ENCODE measurements at regions not wholly inside any gene's neighbourhood (a gene's known extent, or its start where the extent isn't known, plus 50 kb on each side); places are given as distances from the start of the nearest gene placed in this dataset.
"Not testable (repeated sequence)": the region's sequence is repeated elsewhere in the genome, so short reads cannot be mapped to it uniquely, and the experiment has no call there.

DNA sequence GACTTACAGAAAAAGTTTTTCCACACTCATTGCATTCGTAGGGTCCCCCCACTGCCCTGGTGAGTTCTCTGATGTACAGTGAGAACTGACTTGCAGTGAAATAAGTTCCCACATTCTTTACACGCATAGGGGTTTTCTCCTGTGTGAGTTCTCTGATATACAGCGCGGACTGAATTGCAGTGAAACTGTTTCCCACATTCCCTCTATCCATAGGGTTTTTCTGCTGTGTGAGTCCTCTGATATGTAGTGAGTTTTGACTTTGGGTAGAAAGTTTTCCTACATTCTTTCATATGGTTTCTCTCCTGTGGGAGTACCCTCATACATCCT is 147.0 kb downstream of the GLRX3 start:
- TF ChIP-seq, protein P1, sequence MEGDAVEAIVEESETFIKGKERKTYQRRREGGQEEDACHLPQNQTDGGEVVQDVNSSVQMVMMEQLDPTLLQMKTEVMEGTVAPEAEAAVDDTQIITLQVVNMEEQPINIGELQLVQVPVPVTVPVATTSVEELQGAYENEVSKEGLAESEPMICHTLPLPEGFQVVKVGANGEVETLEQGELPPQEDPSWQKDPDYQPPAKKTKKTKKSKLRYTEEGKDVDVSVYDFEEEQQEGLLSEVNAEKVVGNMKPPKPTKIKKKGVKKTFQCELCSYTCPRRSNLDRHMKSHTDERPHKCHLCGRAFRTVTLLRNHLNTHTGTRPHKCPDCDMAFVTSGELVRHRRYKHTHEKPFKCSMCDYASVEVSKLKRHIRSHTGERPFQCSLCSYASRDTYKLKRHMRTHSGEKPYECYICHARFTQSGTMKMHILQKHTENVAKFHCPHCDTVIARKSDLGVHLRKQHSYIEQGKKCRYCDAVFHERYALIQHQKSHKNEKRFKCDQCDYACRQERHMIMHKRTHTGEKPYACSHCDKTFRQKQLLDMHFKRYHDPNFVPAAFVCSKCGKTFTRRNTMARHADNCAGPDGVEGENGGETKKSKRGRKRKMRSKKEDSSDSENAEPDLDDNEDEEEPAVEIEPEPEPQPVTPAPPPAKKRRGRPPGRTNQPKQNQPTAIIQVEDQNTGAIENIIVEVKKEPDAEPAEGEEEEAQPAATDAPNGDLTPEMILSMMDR (IDR thresholded peaks at IDR 0.05), result no peak
- DNase-seq (ENCODE audit: low spot score) (no peak), ATAC-seq (ENCODE audit: low FRiP score) (no peak)

DNA sequence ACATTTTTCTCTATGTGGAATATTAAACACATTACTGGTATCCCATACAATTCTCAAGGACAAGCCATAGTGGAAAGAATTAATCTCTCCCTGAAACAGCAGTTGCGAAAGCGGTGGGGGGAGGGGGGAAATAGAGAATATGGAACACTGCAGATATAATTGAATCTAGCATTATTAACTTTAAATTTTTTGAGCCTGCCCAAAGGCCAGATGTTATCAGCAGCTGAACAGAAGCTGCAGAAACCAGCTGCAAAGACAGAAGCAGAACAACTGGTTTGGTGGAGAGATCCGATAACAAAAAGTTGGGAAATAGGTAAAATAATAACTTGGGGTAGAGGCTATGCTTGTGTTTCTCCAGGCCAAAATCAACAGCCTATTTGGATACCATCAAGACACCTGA is 159.6 kb downstream of the GLRX3 start:
- DNase-seq (ENCODE audit: low spot score); ATAC-seq (ENCODE audit: low FRiP score): not testable (repeated sequence)

DNA sequence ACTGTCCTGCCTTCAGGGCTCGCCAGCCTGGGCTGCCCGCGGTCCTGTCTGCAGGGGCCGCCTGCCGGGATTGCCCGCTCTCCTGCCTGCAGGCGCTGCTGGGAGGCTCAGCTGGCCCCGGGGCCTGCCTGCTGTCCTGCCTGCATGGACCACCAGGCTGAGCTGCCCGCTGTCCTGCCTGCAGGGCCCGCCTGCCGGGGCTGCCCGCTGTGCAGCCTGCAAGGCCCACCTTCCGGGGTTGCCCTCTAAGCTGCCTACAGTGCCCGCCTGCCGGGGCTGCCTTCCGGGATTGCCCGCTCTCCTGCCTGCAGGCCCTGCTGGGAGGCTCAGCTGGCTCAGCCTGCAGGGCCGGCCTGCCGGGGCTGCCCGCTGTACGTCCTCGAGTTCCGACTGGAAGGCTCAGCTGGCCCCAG is 164.4 kb downstream of the GLRX3 start:
- TF ChIP-seq, protein P1 (IDR thresholded peaks at IDR 0.05), result no peak
- DNase-seq (ENCODE audit: low spot score) (no peak), ATAC-seq (ENCODE audit: low FRiP score) (no peak)

DNA sequence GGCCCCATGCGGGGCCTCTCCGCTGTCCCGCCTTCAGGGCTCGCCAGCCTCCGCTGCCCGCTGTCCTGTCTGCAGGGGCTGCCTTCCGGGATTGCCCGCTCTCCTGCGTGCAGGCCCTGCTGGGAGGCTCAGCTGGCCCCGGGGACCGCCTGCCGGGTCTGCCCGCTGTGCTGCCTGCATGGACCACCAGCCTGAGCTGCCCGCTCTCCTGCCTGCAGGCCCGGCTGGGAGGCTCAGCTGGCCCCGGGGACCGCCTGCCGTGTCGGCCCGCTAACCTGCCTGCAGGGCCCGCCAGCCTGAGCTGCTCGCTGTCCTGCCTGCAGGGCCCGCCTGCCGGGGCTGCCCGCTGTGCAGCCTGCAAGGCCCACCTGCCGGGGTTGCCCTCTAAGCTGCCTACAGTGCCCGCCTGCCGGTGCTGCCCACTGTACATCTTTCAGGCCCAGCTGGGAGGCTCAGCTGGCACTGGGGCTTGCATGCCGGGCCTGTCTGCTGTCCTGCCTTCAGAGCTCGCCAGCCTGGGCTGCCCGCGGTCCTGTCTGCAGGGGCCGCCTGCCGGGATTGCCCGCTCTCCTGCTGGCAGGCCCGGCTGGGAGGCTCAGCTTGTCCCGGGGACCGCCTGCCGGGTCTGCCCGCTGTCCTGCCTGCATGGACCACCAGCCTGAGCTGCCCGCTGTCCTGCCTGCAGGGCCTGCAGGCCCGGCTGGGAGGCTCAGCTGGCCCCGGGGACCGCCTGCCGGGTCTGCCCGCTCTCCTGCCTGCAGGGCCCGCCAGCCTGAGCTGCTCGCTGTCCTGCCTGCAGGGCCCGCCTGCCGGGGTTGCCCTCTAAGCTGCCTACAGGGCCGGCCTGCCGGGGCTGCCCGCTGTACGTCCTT is 165.1 kb downstream of the GLRX3 start:
- no peak for ATAC-seq (ENCODE audit: low FRiP score)

DNA sequence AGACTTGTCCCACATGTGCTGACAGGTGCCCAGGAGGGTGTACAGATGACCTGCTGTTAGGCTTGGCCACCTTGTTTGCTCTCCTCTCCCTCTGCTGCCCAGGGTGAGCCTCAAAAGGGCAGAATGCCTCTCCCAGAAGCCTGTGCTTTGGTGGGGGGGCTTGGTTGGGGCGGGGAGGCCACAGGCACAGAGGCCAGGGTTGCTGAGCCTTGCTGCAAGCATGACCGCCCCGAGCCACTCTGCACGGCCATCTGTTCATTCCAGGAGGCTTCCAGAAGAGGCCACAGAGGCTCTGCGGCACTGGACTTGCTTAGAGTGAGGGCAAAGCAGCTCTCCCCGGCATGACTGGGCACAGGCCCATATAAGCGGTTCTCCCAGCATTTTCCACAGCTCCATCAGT is 190.8 kb downstream of the GLRX3 start:
- ATAC-seq (ENCODE audit: low FRiP score), result no peak
- TF ChIP-seq, protein P1 (IDR thresholded peaks at IDR 0.05), result no peak
- no peak for DNase-seq (ENCODE audit: low spot score)

More for the DNA sequence above, 165.1 kb downstream of the GLRX3 start:
- TF ChIP-seq, protein P1 (IDR thresholded peaks at IDR 0.05), result no peak
- DNase-seq (ENCODE audit: low spot score), result no peak

DNA sequence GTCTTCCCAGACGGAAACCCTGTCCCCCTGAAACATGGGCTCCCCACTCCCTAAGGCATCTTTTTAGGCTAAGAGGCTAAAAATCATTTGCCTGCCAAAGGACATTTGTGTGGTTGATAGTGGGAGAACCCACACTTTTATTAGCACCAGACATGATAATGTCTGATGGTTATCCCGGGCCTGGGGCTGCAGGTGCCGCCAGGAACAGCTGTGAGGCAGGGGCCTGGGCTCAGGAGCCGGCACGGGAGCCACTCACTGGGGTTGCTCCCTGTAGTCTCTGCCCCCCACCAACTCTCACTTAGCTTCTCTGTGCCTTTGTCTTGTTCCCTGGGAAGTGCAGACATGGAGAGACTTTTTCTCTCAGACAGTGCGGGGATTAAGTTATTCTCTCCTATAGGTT is 193.6 kb downstream of the GLRX3 start:
- DNase-seq (ENCODE audit: low spot score) (no peak), ATAC-seq (ENCODE audit: low FRiP score) (no peak)
- TF ChIP-seq, protein P1 (IDR thresholded peaks at IDR 0.05), result no peak

DNA sequence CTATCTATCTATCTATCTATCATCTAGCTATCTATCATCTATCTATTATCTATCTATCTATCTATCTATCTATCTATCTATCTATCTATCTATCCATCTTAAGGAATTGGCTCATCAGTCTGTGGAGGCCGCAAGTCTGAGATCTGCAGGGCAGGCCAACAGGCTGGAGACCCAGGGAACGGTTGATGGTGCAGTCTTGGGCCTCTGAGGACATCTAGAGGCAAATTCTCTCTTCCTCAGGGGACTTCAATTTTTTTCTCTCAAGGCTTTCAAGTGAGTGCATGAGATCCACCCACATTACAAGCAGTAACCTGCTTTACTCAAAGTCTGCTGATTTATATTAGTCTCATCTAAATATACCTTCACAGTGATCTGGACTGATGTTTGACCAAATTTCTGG is 197.0 kb downstream of the GLRX3 start:
- ATAC-seq (ENCODE audit: low FRiP score), result no peak
- TF ChIP-seq, protein P1 (IDR thresholded peaks at IDR 0.05), result no peak
- no peak for DNase-seq (ENCODE audit: low spot score)
